ENCODE measurements at regions not wholly inside any gene's neighbourhood (a gene's known extent, or its start where the extent isn't known, plus 50 kb on each side); places are given as distances from the start of the nearest gene placed in this dataset.

DNA sequence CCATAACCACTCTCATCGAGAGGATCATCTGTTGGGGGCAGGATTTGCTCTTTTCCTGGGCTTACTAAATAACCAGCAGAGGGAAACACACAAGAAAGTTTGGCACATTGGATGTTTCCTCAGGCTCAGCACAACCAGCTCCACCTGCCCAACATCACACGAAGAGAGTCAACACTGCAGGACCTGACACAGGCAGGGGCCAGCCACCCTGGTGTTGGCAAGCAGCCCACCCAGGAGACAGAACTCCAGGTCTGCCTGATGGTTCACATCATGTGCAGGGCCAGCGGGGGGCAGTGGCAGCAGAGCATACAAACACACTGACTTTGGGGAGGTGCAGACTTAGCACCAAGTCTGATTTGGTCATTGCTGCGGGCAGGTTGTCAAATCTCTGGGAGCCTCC lies 182.3 kb upstream of the GALNT2 start:
- Histone ChIP-seq H3K27me3 (ENCODE audit: control insufficient read depth in 4 of 4, insufficient read depth in 4 of 4, low read length in 3 of 4) (peaks cover 0 to 2% (median 0%) of the 10 kb centered on the region in 4 donors), H3K36me3 (ENCODE audit: control insufficient read depth in 4 of 4, insufficient read depth in 3 of 4, low read depth in 1 of 4, low read length in 3 of 4) (no peaks in the 10 kb centered on the region), H3K9ac (ENCODE audit: low read depth in 1 of 2, low read length in 2 of 2) (no peak overlapping the region), H3K4me1 (ENCODE audit: control insufficient read depth in 4 of 4, insufficient read depth in 4 of 4, low read length in 3 of 4) (peaks cover 15 to 32% (median 21%) of the 10 kb centered on the region in 4 donors), H3K9me3 (ENCODE audit: control insufficient read depth in 4 of 4, low read length in 3 of 4) (no peaks in the 10 kb centered on the region), H3K4me3 (ENCODE audit: low read depth in 1 of 3, low read length in 3 of 3) (no peak overlapping the region), H3K27ac (ENCODE audit: low read depth in 1 of 2, low read length in 2 of 2) (no peak overlapping the region)
- DNase-seq (ENCODE audit: low spot score): peak; percentile 33
- TF ChIP-seq RAD21 (IDR thresholded peaks at IDR 0.05) (no peak), JUND (IDR thresholded peaks at IDR 0.05) (no peak), HNF4A (conservative IDR thresholded peaks at IDR 0.05) (no peak), EGR1 (IDR thresholded peaks at IDR 0.05; ENCODE audit: low read depth in 2 of 2) (no peak), GABPA (IDR thresholded peaks at IDR 0.05 in 1 of 2, conservative IDR thresholded peaks at IDR 0.05 in 1 of 2) (no peak), TAF1 (conservative IDR thresholded peaks at IDR 0.05) (no peak), HNF4G (IDR thresholded peaks at IDR 0.05) (no peak), FOXA1 (IDR thresholded peaks at IDR 0.05) (no peak), RXRA (IDR thresholded peaks at IDR 0.05) (no peak), NR2F2 (IDR thresholded peaks at IDR 0.05) (no peak), SP1 (IDR thresholded peaks at IDR 0.05) (no peak), YY1 (IDR thresholded peaks at IDR 0.05) (no peak), FOXA2 (IDR thresholded peaks at IDR 0.05) (no peak)
- TF ChIP-seq, protein P1, sequence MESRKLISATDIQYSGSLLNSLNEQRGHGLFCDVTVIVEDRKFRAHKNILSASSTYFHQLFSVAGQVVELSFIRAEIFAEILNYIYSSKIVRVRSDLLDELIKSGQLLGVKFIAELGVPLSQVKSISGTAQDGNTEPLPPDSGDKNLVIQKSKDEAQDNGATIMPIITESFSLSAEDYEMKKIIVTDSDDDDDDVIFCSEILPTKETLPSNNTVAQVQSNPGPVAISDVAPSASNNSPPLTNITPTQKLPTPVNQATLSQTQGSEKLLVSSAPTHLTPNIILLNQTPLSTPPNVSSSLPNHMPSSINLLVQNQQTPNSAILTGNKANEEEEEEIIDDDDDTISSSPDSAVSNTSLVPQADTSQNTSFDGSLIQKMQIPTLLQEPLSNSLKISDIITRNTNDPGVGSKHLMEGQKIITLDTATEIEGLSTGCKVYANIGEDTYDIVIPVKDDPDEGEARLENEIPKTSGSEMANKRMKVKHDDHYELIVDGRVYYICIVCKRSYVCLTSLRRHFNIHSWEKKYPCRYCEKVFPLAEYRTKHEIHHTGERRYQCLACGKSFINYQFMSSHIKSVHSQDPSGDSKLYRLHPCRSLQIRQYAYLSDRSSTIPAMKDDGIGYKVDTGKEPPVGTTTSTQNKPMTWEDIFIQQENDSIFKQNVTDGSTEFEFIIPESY (IDR thresholded peaks at IDR 0.05): no peak
- TF ChIP-seq, protein P2, sequence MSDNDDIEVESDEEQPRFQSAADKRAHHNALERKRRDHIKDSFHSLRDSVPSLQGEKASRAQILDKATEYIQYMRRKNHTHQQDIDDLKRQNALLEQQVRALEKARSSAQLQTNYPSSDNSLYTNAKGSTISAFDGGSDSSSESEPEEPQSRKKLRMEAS (IDR thresholded peaks at IDR 0.05): no peak
- TF ChIP-seq, protein P3, sequence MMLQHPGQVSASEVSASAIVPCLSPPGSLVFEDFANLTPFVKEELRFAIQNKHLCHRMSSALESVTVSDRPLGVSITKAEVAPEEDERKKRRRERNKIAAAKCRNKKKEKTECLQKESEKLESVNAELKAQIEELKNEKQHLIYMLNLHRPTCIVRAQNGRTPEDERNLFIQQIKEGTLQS (IDR thresholded peaks at IDR 0.05): no peak
- TF ChIP-seq, protein P4, sequence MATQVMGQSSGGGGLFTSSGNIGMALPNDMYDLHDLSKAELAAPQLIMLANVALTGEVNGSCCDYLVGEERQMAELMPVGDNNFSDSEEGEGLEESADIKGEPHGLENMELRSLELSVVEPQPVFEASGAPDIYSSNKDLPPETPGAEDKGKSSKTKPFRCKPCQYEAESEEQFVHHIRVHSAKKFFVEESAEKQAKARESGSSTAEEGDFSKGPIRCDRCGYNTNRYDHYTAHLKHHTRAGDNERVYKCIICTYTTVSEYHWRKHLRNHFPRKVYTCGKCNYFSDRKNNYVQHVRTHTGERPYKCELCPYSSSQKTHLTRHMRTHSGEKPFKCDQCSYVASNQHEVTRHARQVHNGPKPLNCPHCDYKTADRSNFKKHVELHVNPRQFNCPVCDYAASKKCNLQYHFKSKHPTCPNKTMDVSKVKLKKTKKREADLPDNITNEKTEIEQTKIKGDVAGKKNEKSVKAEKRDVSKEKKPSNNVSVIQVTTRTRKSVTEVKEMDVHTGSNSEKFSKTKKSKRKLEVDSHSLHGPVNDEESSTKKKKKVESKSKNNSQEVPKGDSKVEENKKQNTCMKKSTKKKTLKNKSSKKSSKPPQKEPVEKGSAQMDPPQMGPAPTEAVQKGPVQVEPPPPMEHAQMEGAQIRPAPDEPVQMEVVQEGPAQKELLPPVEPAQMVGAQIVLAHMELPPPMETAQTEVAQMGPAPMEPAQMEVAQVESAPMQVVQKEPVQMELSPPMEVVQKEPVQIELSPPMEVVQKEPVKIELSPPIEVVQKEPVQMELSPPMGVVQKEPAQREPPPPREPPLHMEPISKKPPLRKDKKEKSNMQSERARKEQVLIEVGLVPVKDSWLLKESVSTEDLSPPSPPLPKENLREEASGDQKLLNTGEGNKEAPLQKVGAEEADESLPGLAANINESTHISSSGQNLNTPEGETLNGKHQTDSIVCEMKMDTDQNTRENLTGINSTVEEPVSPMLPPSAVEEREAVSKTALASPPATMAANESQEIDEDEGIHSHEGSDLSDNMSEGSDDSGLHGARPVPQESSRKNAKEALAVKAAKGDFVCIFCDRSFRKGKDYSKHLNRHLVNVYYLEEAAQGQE (IDR thresholded peaks at IDR 0.05): no peak
- TF ChIP-seq, protein P5, sequence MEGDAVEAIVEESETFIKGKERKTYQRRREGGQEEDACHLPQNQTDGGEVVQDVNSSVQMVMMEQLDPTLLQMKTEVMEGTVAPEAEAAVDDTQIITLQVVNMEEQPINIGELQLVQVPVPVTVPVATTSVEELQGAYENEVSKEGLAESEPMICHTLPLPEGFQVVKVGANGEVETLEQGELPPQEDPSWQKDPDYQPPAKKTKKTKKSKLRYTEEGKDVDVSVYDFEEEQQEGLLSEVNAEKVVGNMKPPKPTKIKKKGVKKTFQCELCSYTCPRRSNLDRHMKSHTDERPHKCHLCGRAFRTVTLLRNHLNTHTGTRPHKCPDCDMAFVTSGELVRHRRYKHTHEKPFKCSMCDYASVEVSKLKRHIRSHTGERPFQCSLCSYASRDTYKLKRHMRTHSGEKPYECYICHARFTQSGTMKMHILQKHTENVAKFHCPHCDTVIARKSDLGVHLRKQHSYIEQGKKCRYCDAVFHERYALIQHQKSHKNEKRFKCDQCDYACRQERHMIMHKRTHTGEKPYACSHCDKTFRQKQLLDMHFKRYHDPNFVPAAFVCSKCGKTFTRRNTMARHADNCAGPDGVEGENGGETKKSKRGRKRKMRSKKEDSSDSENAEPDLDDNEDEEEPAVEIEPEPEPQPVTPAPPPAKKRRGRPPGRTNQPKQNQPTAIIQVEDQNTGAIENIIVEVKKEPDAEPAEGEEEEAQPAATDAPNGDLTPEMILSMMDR (IDR thresholded peaks at IDR 0.05; ENCODE audit: low read depth, low read length, missing input control): no peak
- WGBS: 70% methylated on average over 4 of the region's 4 CpGs

All from liver (tissue), 8 donors.